HG03280 (cell line): ENCODE measurements at regions not wholly inside any gene's neighbourhood (a gene's known extent, or its start where the extent isn't known, plus 50 kb on each side); places are given as distances from the start of the nearest gene placed in this dataset.

Source experiments
- ATAC-seq: cut with Tn5 transposase; IDR thresholded peaks from one replicate; pipeline ENCODE4 v1.9.1; 2021; ENCODE audit warnings: mild to moderate bottlenecking, moderate library complexity; ENCODE audit not compliant: unreplicated experiment

- no peak for ATAC-seq
Observed at GRCh38 chr1:83735526-83735925, 263.4 kb downstream of the TTLL7 start.

DNA sequence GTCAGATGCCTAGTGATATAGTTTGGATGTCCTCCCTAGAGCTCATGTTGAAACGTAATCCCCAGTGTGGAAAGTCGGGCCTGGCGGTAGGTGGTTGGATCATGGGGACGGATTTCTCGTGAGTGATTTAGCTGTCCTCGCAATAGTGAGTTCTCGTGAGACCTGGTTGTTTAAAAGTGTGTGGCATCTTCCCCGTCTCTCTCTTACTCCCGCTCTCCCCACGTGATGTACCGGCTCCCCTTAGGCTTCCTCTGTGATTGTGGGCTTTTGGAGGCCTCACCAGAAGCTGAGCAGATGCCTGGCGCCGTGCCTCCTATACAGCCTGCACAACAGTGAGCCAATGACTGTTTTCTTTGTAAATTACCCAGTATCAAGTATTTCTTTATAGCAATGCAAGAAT lies 264.5 kb downstream of the TTLL7 start:
- no peak for ATAC-seq

- no peak for ATAC-seq
Observed at GRCh38 chr1:83725735-83726360, 273.1 kb downstream of the TTLL7 start.

GRCh38 chr1:83718338-83718737 lies 280.6 kb downstream of the TTLL7 start:
- no peak for ATAC-seq

- ATAC-seq: no peak
Observed at GRCh38 chr1:83717785-83718184, 281.1 kb downstream of the TTLL7 start.

- no peak for ATAC-seq
Observed at GRCh38 chr1:83716641-83717040, 282.3 kb downstream of the TTLL7 start.

- no peak for ATAC-seq
Observed at GRCh38 chr1:83715550-83715949, 283.4 kb downstream of the TTLL7 start.

- no peak for ATAC-seq
Observed at GRCh38 chr1:83709662-83710061, 289.3 kb downstream of the TTLL7 start.

DNA sequence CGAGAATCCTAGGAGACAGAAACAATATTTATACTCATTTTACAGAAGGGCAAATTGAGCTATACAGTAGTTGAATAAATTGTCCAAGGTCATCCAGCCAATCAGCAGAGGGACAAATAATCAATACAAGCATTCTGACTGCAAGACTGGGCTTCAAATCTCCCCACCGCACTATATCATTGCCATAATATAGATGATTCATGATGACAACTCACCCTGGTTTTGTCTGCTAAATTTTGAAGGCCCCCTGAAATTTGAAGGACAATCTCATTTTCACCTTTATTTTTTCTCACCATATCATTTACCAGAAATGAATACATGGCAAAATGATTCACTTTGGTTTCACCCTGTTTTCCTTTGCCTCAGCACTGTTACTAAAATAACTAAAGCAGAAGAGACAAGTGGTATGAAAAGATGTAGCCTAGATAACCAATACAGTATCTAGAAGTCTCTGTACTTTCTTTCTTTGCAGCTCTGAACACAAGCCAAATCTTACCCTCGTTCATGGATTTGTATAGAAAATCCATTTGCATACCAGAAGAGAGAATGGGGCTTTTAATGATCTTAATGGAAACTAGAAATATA lies 292.5 kb downstream of the TTLL7 start:
- no peak for ATAC-seq

- no peak for ATAC-seq
Observed at GRCh38 chr1:83705091-83705490, 293.8 kb downstream of the TTLL7 start.

DNA sequence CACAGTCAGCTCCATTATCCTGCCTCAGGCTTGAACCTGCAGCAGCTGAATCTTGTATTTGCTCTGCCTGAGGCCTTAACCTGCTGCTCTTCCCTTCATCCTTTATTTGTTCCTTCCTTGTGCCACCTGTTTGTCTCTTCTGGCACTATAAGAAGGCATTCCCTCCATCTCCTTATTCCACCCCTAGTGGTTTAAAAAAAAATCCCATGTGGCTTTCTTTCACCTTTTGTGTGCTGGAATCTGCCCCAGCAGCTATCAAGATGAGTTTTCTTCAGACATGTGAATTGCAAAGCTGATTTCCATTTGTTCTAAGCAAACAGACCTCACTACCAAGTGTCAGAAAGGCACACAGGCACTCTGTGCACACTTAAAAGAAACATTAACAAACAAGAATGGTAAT lies 294.6 kb downstream of the TTLL7 start:
- no peak for ATAC-seq

GRCh38 chr1:83702356-83702755 lies 296.6 kb downstream of the TTLL7 start:
- ATAC-seq: no peak

DNA sequence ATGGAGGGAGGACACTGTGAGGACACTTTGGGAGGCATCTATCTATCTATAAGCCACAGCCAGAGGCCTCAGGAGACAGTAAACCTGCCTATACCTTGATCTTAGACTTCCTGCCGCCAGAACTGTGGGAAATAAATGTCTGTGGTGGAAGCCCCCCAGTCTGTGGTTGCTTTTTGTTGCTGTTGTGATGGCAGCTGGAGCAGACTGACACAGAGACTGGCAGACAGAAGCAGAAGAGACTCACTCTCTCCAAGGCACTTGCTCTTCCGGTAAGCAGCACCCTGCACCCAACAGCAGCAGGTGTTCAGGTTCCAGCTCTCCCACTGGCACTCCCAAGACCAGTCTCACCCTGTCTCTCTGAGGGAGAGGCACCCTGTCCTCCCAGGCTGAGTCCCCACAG lies 297.6 kb downstream of the TTLL7 start:
- ATAC-seq: no peak

- no peak for ATAC-seq
Observed at GRCh38 chr1:83698644-83699043, 300.3 kb downstream of the TTLL7 start.

GRCh38 chr1:83697961-83698360 lies 301.0 kb downstream of the TTLL7 start:
- no peak for ATAC-seq

GRCh38 chr1:83697220-83697619 lies 301.7 kb downstream of the TTLL7 start:
- ATAC-seq: no peak

GRCh38 chr1:83694449-83694848 lies 304.5 kb downstream of the TTLL7 start:
- no peak for ATAC-seq

- ATAC-seq: no peak
Observed at GRCh38 chr1:83693427-83694126, 305.4 kb downstream of the TTLL7 start.

- ATAC-seq: no peak
Observed at GRCh38 chr1:83692524-83693381, 306.2 kb downstream of the TTLL7 start.

DNA sequence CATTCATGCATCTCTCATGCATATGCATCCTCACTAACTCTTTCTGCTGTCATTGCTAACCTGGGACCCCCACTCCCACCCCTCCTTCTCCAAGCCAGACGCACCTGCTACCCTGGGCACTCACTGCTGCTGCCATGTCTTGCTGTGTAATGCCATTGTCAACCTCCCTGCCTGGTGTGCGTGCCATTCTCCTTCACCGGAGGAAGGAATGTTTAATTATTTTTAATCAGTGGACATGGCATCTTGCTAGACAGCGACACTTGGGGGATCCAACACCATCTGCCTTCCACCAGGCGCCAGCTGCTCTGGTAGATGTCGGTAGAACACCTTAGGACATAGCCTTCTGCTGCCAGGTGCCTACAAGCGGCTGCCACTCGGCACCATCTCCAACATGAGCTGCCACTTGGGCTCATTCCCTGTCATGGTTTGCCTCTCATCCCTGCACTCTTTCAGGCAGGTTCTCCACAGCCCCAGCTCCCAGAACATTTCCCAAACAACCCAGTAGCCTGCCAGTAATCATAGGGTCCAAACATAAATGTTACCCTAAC lies 306.9 kb downstream of the TTLL7 start:
- no peak for ATAC-seq
